HG02852 (cell line): ENCODE measurements at regions not wholly inside any gene's neighbourhood (a gene's known extent, or its start where the extent isn't known, plus 50 kb on each side); places are given as distances from the start of the nearest gene placed in this dataset.

ENCODE experiments used
- ATAC-seq: cut with Tn5 transposase; IDR thresholded peaks from one replicate; pipeline ENCODE4 v1.9.1; 2021; ENCODE audit warnings: mild to moderate bottlenecking, moderate library complexity; ENCODE audit not compliant: unreplicated experiment

GRCh38 chr13:106681536-106681935 lies 113.6 kb upstream of the ARGLU1 start:
- no peak for ATAC-seq

GRCh38 chr13:106680796-106681472 lies 113.0 kb upstream of the ARGLU1 start:
- no peak for ATAC-seq

- no peak for ATAC-seq
Observed at GRCh38 chr13:106678646-106679418, 110.9 kb upstream of the ARGLU1 start.

- ATAC-seq, result no peak
Observed at GRCh38 chr13:106675311-106675710, 107.4 kb upstream of the ARGLU1 start.

- no peak for ATAC-seq
Observed at GRCh38 chr13:106660746-106661625, 93.0 kb upstream of the ARGLU1 start.

- ATAC-seq, result no peak
Observed at GRCh38 chr13:106657104-106657503, 89.2 kb upstream of the ARGLU1 start.

- ATAC-seq, result no peak
Observed at GRCh38 chr13:106656186-106656585, 88.2 kb upstream of the ARGLU1 start.

- ATAC-seq, result no peak
Observed at GRCh38 chr13:106651442-106651841, 83.5 kb upstream of the ARGLU1 start.

- ATAC-seq, result no peak
Observed at GRCh38 chr13:106650690-106651205, 82.8 kb upstream of the ARGLU1 start.

GRCh38 chr13:106649495-106649894 lies 81.6 kb upstream of the ARGLU1 start:
- ATAC-seq, result no peak

GRCh38 chr13:106640515-106640914 lies 72.6 kb upstream of the ARGLU1 start:
- ATAC-seq, result no peak

- no peak for ATAC-seq
Observed at GRCh38 chr13:106637519-106637918, 69.6 kb upstream of the ARGLU1 start.

- ATAC-seq, result no peak
Observed at GRCh38 chr13:106636492-106636891, 68.6 kb upstream of the ARGLU1 start.

GRCh38 chr13:106635616-106636015 lies 67.7 kb upstream of the ARGLU1 start:
- ATAC-seq, result no peak

GRCh38 chr13:106633321-106633720 lies 65.4 kb upstream of the ARGLU1 start:
- ATAC-seq, result no peak

GRCh38 chr13:106630650-106631049 lies 62.7 kb upstream of the ARGLU1 start:
- ATAC-seq, result no peak

- no peak for ATAC-seq
Observed at GRCh38 chr13:106630162-106630561, 62.2 kb upstream of the ARGLU1 start.

- ATAC-seq, result no peak
Observed at GRCh38 chr13:106628936-106629659, 61.2 kb upstream of the ARGLU1 start.

- ATAC-seq, result no peak
Observed at GRCh38 chr13:106626473-106626872, 58.5 kb upstream of the ARGLU1 start.

- ATAC-seq, result no peak
Observed at GRCh38 chr13:106625578-106625977, 57.6 kb upstream of the ARGLU1 start.
